Heart left ventricle (tissue), 16 donors: ENCODE measurements at regions not wholly inside any gene's neighbourhood (a gene's known extent, or its start where the extent isn't known, plus 50 kb on each side); places are given as distances from the start of the nearest gene placed in this dataset.

Source experiments
- ATAC-seq, 4 donors: fragments of 200-7000 bp; cut with Tn5 transposase; one replicate each; pipeline ENCODE4 v1.9.1; 2020 to 2022; ENCODE audit warnings: moderate library complexity in 4 of 4, mild to moderate bottlenecking in 3 of 4, moderate number of reproducible peaks in 1 of 4
- DNase-seq, 5 donors: peaks; one replicate each; pipeline ENCODE4 v3.0.0-alpha.2; 2020
- H3K27ac ChIP-seq, 12 donors: fragments of 200-600 bp; sonication (generic) in 4 of 12; one replicate each; pipeline versions ENCODE4 v1.5.0 to v1.8.0; 2016 to 2022; ENCODE audit warnings: mild to moderate bottlenecking in 2 of 12
- H3K27me3 ChIP-seq, 9 donors: fragments of 200-600 bp; sonication (generic) in 2 of 9; one replicate each; pipeline versions ENCODE4 v1.5.1 to v1.8.0; 2016 to 2022; ENCODE audit warnings: mild to moderate bottlenecking in 3 of 9
- H3K36me3 ChIP-seq, 9 donors: fragments of 200-600 bp; sonication (generic) in 2 of 9; one replicate each; pipeline versions ENCODE4 v1.5.0 to v1.8.0; 2018 to 2022; ENCODE audit warnings: mild to moderate bottlenecking in 2 of 9
- H3K4me1 ChIP-seq, 12 donors: fragments of 200-600 bp; sonication (generic) in 4 of 12; one replicate each; pipeline versions ENCODE4 v1.5.0 to v1.8.0; 2016 to 2022; ENCODE audit warnings: mild to moderate bottlenecking in 3 of 12
- H3K4me3 ChIP-seq, 12 donors: fragments of 200-600 bp; sonication (generic) in 4 of 12; one replicate each; pipeline versions ENCODE4 v1.5.0 to v1.8.0; 2017 to 2022; ENCODE audit warnings: mild to moderate bottlenecking in 9 of 12, moderate library complexity in 4 of 12
- H3K9me3 ChIP-seq, 12 donors: fragments of 200-600 bp; sonication (generic) in 4 of 12; one replicate each; pipeline versions ENCODE4 v1.5.0 to v1.8.0; 2016 to 2022; ENCODE audit warnings: mild to moderate bottlenecking in 1 of 12
- CTCF ChIP-seq, 12 donors: fragments of 200-600 bp; sonication (generic) in 4 of 12; IDR thresholded peaks; one replicate each; pipeline versions ENCODE4 v1.5.0 to v1.8.0; 2018 to 2022; ENCODE audit warnings: antibody characterized with exemption in 12 of 12, mild to moderate bottlenecking in 5 of 12
- POLR2A ChIP-seq, 2 donors: fragments of 450-650 bp; IDR thresholded peaks; one replicate each; pipeline ENCODE4 v1.6.1; 2017; ENCODE audit warnings: antibody characterized with exemption in 2 of 2, mild to moderate bottlenecking in 2 of 2, moderate library complexity in 2 of 2
- WGBS, 4 donors: extraction: QIAGEN DNeasy Blood & Tissue Kit in 2 of 4; methylation state at CpG; one replicate each; pipeline versions ENCODE4 v1.1.5 to v1.1.7; 2013 to 2018; 5-methylcytosine and 5-hydroxymethylcytosine counted together
- intact Hi-C, 10 donors: fragments of 100-400 bp; cut with DNase I; formaldehyde crosslinking; loops; one replicate each; pipeline versions ENCODE4 v1.11.1 to v1.14.2; 2022
- donor health status: ischemic (EF 13 %, LVEDD 7.1; RV severe dilation, severe dysfunction).
- donor health status: healthy with polysubstance abuse.
- donor health status: DM: no; HTN: yes; CAD: no.
- donor health status: DM: no; HTN: no; CAD: no.
- donor health status: ischemic (EF 25% LVEDD 6.9; RV normal size, moderate dysfunction).
- donor health status: ischemic (EF 25% LVEDD 5.7; RV mildly dilated, moderate dysfunction).
- donor health status: healthy.
- donor health status: DM: yes; HTN: yes; CAD: no.
- donor health status: ischemic (EF 35%, LVEDD 5.7; RV mildly dilated, moderate dysfunction).
- donor health status: nonischemic (EF 11% LVEDD 7.7; RV severe dilation, severe dysfunction).
- donor health status: DM: yes; HTN: yes; CAD: no.
- donor health status: PGD.
- donor health status: ischemic (EF 29% LVEDD 5.4; RV normal size, mild dysfunction).
- donor health status: nonischemic (EF 23%, LVEDD 6.1; RV moderate dilation, normal function).

- Histone ChIP-seq H3K4me1 (peaks cover 0 to 23% (median 9%) of the 10 kb centered on the region in 12 donors), H3K27me3 (no peaks in the 10 kb centered on the region), H3K36me3 (no peaks in the 10 kb centered on the region), H3K4me3 (no peak overlapping the region), H3K27ac (no peak overlapping the region), H3K9me3 (no peaks in the 10 kb centered on the region)
- WGBS, 4 donors: 97 to 100% (median 97%) methylated on average over 2 of the region's 2 CpGs
- TF ChIP-seq CTCF (IDR thresholded peaks at IDR 0.05) (no peak), POLR2A (IDR thresholded peaks at IDR 0.05) (no peak)
- ATAC-seq (no peak), DNase-seq (no peak)
- intact Hi-C loops: no loop called here
Observed at GRCh38 chr1:212228076-212228475, 57.1 kb upstream of the PPP2R5A start.

GRCh38 chr1:212228591-212229119 is 56.6 kb upstream of the PPP2R5A start:
- no peak for ATAC-seq
- WGBS, 4 donors: 54 to 61% (median 60%) methylated on average over 8 of the region's 8 CpGs

GRCh38 chr1:212229654-212230053 is 55.6 kb upstream of the PPP2R5A start:
- intact Hi-C loops: loop anchor here in 3 of 10 donors (5.0 to 10.0 kb wide), 4 partner anchors 58 to 157 kb away; partner anchors contain the start of gene PPP2R5A (in 1 of the 3)
- Histone ChIP-seq H3K27ac (no peak overlapping the region), H3K4me1 (peaks cover 3 to 39% (median 22%) of the 10 kb centered on the region in 12 donors), H3K36me3 (no peaks in the 10 kb centered on the region), H3K4me3 (no peak overlapping the region), H3K27me3 (no peaks in the 10 kb centered on the region), H3K9me3 (no peaks in the 10 kb centered on the region)
- WGBS, 4 donors: 72 to 81% (median 73%) methylated on average over 2 of the region's 2 CpGs
- no peak for TF ChIP-seq CTCF (IDR thresholded peaks at IDR 0.05)
- TF ChIP-seq POLR2A (IDR thresholded peaks at IDR 0.05): no peak
- DNase-seq (no peak), ATAC-seq (no peak)

More at GRCh38 chr1:212228591-212229119, 56.6 kb upstream of the PPP2R5A start:
- H3K27me3 ChIP-seq: no peaks in the 10 kb centered on the region
- TF ChIP-seq POLR2A (IDR thresholded peaks at IDR 0.05) (no peak), CTCF (IDR thresholded peaks at IDR 0.05) (no peak)
- no peaks in the 10 kb centered on the region for H3K9me3 ChIP-seq
- H3K36me3 ChIP-seq: no peaks in the 10 kb centered on the region
- H3K4me1 ChIP-seq: peaks cover 0 to 29% (median 13%) of the 10 kb centered on the region in 12 donors
- no peak overlapping the region for H3K27ac ChIP-seq
- no peak for DNase-seq
- intact Hi-C loops: no loop called here
- no peak overlapping the region for H3K4me3 ChIP-seq

GRCh38 chr1:212230329-212230728 is 54.9 kb upstream of the PPP2R5A start:
- Histone ChIP-seq H3K4me1 (peaks cover 3 to 43% (median 28%) of the 10 kb centered on the region in 12 donors), H3K9me3 (no peaks in the 10 kb centered on the region), H3K27me3 (no peaks in the 10 kb centered on the region), H3K27ac (no peak overlapping the region), H3K36me3 (no peaks in the 10 kb centered on the region), H3K4me3 (no peak overlapping the region)
- intact Hi-C loops: loop anchor here in 3 of 10 donors (5.0 to 10.0 kb wide), 4 partner anchors 57 to 158 kb away; partner anchors contain the start of gene PPP2R5A (in 1 of the 3)
- ATAC-seq (no peak), DNase-seq (no peak)
- 95 to 100% (median 97%) methylated on average over 3 of the region's 3 CpGs for WGBS, 4 donors
- no peak for TF ChIP-seq CTCF (IDR thresholded peaks at IDR 0.05)
- TF ChIP-seq POLR2A (IDR thresholded peaks at IDR 0.05): no peak
